GM12891 (cell line): ENCODE measurements at regions not wholly inside any gene's neighbourhood (a gene's known extent, or its start where the extent isn't known, plus 50 kb on each side); places are given as distances from the start of the nearest gene placed in this dataset.
A peak's percentile ranks its signal among the peaks of the same experiment; 100 is the strongest.
"Not testable (repeated sequence)": the region's sequence is repeated elsewhere in the genome, so short reads cannot be mapped to it uniquely, and the experiment has no call there.

ENCODE experiments used
- DNase-seq: peaks from one replicate; pipeline ENCODE4 v3.0.0; 2011; ENCODE audit warnings: low spot score; ENCODE audit not compliant: insufficient read length
- FAIRE-seq: peaks from 2 replicates; lab custom pipeline; 2011; peaks lifted over from hg19 to GRCh38; lab: Jason Lieb, UNC
- PAX5 ChIP-seq: IDR thresholded peaks from 2 replicates; pipeline ENCODE4 v1.6.1; 2011; ENCODE audit warnings: low read length, moderate library complexity, mild to moderate bottlenecking; ENCODE audit not compliant: insufficient read depth, severe bottlenecking
- POLR2A ChIP-seq: IDR thresholded peaks from 2 replicates; pipeline ENCODE4 v1.6.1; 2011; ENCODE audit warnings: low read depth, low read length, control low read depth
- POLR2AphosphoS5 ChIP-seq: IDR thresholded peaks from 2 replicates; pipeline ENCODE4 v1.6.1; 2011; ENCODE audit warnings: low read depth, low read length, control low read depth
- POU2F2 ChIP-seq: IDR thresholded peaks from 2 replicates; pipeline ENCODE4 v1.6.1; 2011; ENCODE audit warnings: low read depth, mild to moderate bottlenecking, control low read depth, low read length, moderate library complexity
- SPI1 ChIP-seq: IDR thresholded peaks from 2 replicates; pipeline ENCODE4 v1.6.1; 2011; ENCODE audit warnings: low read depth, low read length, control low read depth
- TAF1 ChIP-seq: IDR thresholded peaks from 2 replicates; pipeline ENCODE4 v1.6.1; 2011; ENCODE audit warnings: low read depth, low read length, control low read depth

DNA sequence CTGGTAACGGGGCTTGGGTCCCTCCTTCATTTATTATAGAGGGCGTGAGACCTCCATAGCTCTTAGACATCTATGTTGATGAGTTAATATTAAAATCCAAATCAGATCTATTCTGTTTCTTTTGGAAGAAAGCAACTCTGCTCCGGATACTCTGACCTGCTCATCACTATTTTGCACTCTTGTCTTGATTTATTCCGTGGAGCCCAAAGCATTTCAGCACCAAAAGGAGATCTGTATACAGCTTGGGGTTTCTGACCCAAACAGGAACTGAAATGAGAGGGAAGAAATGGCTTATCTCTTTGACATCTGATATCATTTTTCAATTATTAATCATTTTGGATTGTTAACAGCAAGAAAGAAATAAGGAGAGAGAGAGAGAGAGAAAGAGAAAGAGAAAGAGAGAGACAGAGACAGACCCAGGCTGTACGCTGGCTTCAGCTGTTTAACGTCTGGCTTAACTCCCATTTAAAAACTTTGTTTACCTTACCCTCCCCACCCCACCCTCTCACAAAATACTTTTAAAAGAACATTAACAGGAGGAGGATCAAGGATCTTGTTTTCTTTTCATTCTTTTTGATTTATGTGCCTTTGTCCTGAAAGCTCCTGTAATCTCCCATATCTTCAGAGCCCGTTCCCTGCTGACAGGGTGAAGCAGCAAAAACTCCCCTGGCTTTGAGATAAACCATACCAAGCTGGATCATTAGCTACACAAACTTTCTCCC is 231.4 kb upstream of the TUT7 start:
- DNase-seq (no peak), FAIRE-seq (no peak)
- no peak for TF ChIP-seq POLR2A
- no peak for TF ChIP-seq POLR2AphosphoS5
- no peak for TF ChIP-seq PAX5
- TF ChIP-seq TAF1, result no peak
- TF ChIP-seq POU2F2, result no peak
- no peak for TF ChIP-seq SPI1

DNA sequence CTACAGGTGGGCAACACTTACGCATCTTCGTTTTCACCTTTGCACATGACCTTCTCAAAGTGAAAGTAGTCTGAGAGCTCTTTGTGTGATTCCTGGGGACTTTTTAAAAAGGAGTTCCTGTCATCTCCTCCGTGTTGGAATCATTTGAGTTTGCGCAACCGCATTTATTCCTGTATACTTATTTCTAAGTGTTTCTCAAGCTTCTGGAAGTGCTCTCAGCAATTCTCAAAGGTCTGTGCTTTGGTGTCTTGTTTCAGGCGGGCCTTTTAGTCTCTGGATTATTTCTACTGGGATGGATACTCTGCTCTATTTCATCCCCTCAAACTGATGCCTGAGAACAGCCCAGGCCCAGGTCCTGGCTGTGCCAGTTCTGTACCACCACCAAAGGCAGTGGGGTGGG is 226.5 kb upstream of the TUT7 start:
- FAIRE-seq (no peak), DNase-seq (no peak)
- TF ChIP-seq PAX5 (no peak), TAF1 (no peak), SPI1 (no peak), POU2F2 (no peak), POLR2A (no peak), POLR2AphosphoS5 (no peak)

DNA sequence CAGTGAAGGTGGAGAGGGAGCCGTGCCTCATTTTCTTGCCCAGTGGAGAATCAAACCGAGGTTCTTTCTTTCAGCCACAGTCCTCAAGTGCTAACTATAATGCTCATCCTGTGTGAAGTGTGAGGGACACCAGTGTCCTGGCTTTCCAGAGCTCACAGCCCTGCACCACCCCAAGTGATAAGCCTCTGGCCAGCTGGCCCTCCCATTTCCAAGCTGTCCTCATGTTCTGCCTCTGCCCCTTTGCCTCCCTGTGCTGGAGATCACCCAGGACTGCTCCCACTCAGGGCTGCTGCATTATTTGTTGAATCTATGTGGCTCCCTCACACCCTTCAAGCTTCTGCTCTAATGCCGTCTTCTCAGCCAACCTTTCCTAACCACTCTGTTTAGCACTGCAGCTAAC is 224.5 kb upstream of the TUT7 start:
- FAIRE-seq (no peak), DNase-seq (no peak)
- TF ChIP-seq TAF1 (no peak), POU2F2 (no peak), PAX5 (no peak), SPI1 (no peak), POLR2AphosphoS5 (no peak), POLR2A (no peak)

DNA sequence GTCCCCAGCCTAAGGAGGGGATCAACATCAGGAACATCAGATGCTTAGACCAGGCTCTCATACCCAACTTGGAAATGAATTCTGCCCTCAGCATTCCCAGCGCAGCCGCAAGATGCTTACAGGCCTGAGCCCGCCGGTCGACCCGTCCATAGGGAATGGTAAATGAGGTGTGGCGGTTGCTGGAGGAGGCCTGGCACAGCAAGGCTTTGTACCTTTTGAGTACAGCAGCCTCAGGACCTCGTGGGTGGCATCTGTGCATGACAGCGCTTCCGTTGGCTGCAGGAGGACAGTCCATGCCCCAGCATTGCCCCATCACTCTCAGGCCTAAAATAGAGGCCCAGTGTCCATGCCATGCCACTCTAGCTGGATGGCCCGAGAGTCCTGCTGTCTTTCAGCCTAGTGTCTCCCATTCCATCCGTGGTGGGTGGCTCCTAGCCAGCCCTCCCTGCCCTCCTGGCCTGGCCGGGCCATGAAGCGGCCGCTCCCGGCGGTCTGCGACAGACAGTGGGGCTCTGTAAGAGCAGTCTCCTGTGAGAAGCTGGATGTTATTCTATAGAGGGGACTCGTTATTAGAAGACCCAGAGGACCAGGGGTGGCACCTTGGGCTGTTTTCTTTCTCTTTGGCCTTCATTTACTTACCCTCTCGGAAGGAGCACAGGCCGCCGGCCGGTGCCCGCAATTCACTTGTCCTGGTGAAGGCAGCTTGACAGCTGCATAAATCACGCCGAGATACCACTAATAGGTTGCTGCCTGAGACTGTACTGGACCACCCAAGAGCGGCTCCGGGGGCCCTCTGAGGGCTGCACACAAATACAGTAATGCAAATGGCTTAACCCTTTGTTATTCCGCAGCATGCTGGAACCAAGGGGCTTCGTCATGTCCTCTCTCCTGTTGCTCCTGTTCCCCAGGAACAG is 223.5 kb upstream of the TUT7 start:
- FAIRE-seq, result no peak
- DNase-seq, result no peak
- TF ChIP-seq POLR2AphosphoS5 (no peak), TAF1 (no peak), POU2F2 (no peak), PAX5 (no peak), SPI1 (no peak), POLR2A (no peak)

DNA sequence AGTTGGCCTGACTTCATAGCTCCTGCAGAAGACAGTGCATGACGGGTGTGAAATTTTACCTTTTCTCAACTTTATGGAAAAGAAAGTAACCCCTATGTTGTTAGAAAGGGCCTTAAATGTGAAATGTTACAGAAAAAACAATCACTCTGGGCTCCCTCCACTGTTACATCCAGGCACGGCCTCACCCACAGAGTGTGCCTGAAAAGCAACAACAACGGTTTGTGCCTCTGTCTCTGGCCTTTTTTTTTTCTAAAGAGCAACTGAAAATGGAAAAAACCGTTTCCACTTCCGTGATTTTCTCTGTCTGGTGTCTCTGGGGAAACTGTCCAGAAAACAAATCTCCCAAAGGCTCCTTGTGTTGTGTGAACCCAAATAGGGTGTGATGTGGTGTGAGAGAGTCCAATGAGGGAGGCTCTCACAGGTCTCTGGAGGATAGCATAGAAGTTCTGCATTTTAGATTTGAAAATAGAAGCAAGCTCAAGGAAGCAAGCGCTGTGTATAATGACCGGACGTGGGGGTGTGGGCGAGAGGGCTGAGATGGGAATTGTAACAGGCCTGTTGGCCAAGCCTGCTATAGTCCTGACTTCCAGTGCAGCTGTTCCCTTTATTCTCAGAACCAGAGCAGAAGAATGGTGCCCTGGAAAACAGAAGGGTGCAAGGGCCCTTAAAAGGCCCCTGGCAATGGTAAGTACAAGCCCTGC is 221.8 kb upstream of the TUT7 start:
- FAIRE-seq (no peak), DNase-seq (no peak)
- no peak for TF ChIP-seq POLR2A
- TF ChIP-seq SPI1, result no peak
- TF ChIP-seq POU2F2, result no peak
- TF ChIP-seq POLR2AphosphoS5, result no peak
- TF ChIP-seq PAX5, result no peak
- TF ChIP-seq TAF1, result no peak

DNA sequence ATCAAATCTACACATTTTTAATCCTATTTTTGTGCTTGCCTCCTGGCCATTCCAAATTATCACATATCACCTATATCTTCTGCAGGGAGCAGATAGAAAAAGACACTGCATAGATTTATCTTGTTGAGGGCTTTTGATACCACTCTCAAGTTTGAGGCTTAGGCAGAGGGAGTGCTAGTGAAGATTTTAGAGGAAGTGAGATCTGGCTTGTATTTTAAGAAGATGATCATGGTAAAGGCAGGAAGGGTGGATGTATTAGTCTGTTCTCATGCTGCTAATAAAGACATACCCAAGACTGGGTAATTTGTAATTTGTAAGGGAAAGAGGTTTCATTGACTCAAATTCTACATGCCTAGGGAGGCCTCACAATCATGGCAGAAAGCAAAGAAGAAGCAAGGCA is 220.9 kb upstream of the TUT7 start:
- no peak for DNase-seq
- TF ChIP-seq SPI1 (peak; percentile 36; the same call in 1 of the 2 replicates), POU2F2 (no peak)
- FAIRE-seq, result no peak

DNA sequence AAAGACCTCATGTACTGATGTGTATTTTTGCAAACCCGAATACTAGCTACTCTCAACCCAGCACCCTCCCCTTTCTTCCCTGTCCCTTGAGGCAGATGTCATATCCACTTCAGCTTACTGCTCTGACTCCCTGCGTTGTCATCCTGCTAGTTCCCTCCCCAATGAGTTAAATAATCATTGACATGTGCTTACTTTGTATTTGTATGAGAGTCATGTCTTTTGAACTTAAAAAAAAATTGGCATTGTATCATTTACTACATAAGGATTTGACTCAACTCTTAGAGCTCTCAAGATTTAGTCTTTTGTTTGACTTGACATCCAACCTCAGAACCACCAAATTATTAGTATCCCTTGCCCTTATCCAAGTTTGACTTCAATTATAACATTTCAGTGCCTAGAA is 219.7 kb upstream of the TUT7 start:
- no peak for FAIRE-seq
- no peak for TF ChIP-seq PAX5
- no peak for TF ChIP-seq POLR2AphosphoS5
- TF ChIP-seq TAF1, result no peak
- no peak for TF ChIP-seq SPI1
- no peak for TF ChIP-seq POU2F2
- no peak for TF ChIP-seq POLR2A
- no peak for DNase-seq

DNA sequence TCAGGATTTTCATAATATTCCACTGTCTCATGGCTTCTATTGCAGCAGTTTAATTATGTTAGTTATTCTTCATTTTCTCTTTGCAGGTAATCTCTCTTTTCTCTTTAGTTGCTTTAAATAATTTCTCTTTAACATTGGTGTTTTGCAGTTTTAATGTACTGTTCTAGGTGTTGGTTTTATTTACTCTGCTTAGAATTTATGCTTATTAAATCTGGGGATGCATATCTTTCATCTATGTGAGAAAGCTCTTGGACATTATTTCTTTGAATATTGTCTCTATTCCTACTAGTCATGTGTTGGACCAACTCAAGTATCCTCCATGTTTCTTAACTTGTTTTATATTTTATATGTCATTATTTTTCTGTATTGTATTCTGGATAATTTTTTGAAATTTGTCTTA is 218.7 kb upstream of the TUT7 start:
- TF ChIP-seq TAF1, result no peak
- TF ChIP-seq POLR2A, result no peak
- no peak for TF ChIP-seq PAX5
- TF ChIP-seq POU2F2, result no peak
- TF ChIP-seq POLR2AphosphoS5, result no peak
- no peak for TF ChIP-seq SPI1
- DNase-seq (no peak), FAIRE-seq (no peak)

DNA sequence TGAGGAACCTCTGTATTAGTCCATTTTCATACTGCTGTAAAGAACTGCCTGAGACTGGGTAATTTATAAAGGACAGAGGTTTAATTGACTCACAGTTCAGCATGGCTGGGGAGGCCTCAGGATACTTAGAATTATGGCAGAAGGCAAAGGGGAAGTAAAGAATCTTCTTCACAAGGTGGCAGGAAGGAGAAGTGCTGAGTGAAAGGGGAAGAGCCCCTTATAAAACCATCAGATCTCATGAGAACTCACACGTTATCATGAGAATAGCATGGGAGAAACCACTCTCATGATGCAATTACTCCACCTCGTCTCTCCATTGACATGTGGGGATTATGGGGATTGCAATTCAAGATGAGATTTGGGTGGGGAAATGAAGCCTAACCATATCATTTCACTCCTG is 211.4 kb upstream of the TUT7 start:
- DNase-seq, FAIRE-seq: not testable (repeated sequence)
